ENCODE measurements at regions not wholly inside any gene's neighbourhood (a gene's known extent, or its start where the extent isn't known, plus 50 kb on each side); places are given as distances from the start of the nearest gene placed in this dataset.

GRCh38 chr13:26980099-26981031 is 191.2 kb downstream of the USP12 start:
- H3K27ac Mint-ChIP-seq, result no peak overlapping the region
- H3K9me3 Mint-ChIP-seq, result no peaks in the 10 kb centered on the region
- peaks cover 9% of the 10 kb centered on the region for H3K4me1 Mint-ChIP-seq (ENCODE audit: low read depth)
- no peak overlapping the region for H3K4me3 Mint-ChIP-seq
- no peaks in the 10 kb centered on the region for H3K36me3 Mint-ChIP-seq (ENCODE audit: low read depth)
- no peaks in the 10 kb centered on the region for H3K27me3 Mint-ChIP-seq (ENCODE audit: low read depth)

- Mint-ChIP-seq H3K4me1 (ENCODE audit: low read depth) (peaks cover 7% of the 10 kb centered on the region), H3K36me3 (ENCODE audit: low read depth) (no peaks in the 10 kb centered on the region), H3K4me3 (no peak overlapping the region), H3K27ac (no peak overlapping the region), H3K9me3 (no peaks in the 10 kb centered on the region), H3K27me3 (ENCODE audit: low read depth) (peaks cover under 1% of the 10 kb centered on the region)
These were observed 192.3 kb downstream of the USP12 start for GRCh38 chr13:26979334-26979733.

- peaks cover 6% of the 10 kb centered on the region for H3K27me3 Mint-ChIP-seq (ENCODE audit: low read depth)
- no peak overlapping the region for H3K27ac Mint-ChIP-seq
- peaks cover 4% of the 10 kb centered on the region for H3K4me1 Mint-ChIP-seq (ENCODE audit: low read depth)
- no peaks in the 10 kb centered on the region for H3K9me3 Mint-ChIP-seq
- no peaks in the 10 kb centered on the region for H3K36me3 Mint-ChIP-seq (ENCODE audit: low read depth)
- no peak overlapping the region for H3K4me3 Mint-ChIP-seq
These were observed 193.3 kb downstream of the USP12 start for GRCh38 chr13:26978081-26978860.

- Mint-ChIP-seq H3K36me3 (ENCODE audit: low read depth) (no peaks in the 10 kb centered on the region), H3K4me1 (ENCODE audit: low read depth) (peaks cover 5% of the 10 kb centered on the region), H3K4me3 (no peak overlapping the region), H3K27me3 (ENCODE audit: low read depth) (peaks cover 8% of the 10 kb centered on the region), H3K27ac (no peak overlapping the region), H3K9me3 (peaks cover 3% of the 10 kb centered on the region)
These were observed 194.1 kb downstream of the USP12 start for GRCh38 chr13:26977541-26977940.

- Mint-ChIP-seq H3K36me3 (ENCODE audit: low read depth) (no peaks in the 10 kb centered on the region), H3K4me1 (ENCODE audit: low read depth) (peaks cover 9% of the 10 kb centered on the region), H3K9me3 (peaks cover 4% of the 10 kb centered on the region), H3K27ac (no peak overlapping the region), H3K4me3 (no peak overlapping the region), H3K27me3 (ENCODE audit: low read depth) (peaks cover 8% of the 10 kb centered on the region)
These were observed 195.3 kb downstream of the USP12 start for GRCh38 chr13:26976313-26976712.

GRCh38 chr13:26973946-26974345 is 197.7 kb downstream of the USP12 start:
- no peak overlapping the region for H3K4me3 Mint-ChIP-seq
- H3K9me3 Mint-ChIP-seq, result peaks cover 4% of the 10 kb centered on the region
- H3K4me1 Mint-ChIP-seq (ENCODE audit: low read depth), result peaks cover 8% of the 10 kb centered on the region
- no peak overlapping the region for H3K27ac Mint-ChIP-seq
- no peaks in the 10 kb centered on the region for H3K36me3 Mint-ChIP-seq (ENCODE audit: low read depth)
- peaks cover 8% of the 10 kb centered on the region for H3K27me3 Mint-ChIP-seq (ENCODE audit: low read depth)

GRCh38 chr13:26973295-26973694 is 198.3 kb downstream of the USP12 start:
- H3K9me3 Mint-ChIP-seq, result peaks cover 4% of the 10 kb centered on the region
- no peaks in the 10 kb centered on the region for H3K36me3 Mint-ChIP-seq (ENCODE audit: low read depth)
- H3K4me3 Mint-ChIP-seq, result no peak overlapping the region
- H3K27ac Mint-ChIP-seq, result no peak overlapping the region
- H3K4me1 Mint-ChIP-seq (ENCODE audit: low read depth), result peaks cover 8% of the 10 kb centered on the region
- H3K27me3 Mint-ChIP-seq (ENCODE audit: low read depth), result peaks cover 8% of the 10 kb centered on the region

GRCh38 chr13:26971990-26972887 is 199.4 kb downstream of the USP12 start:
- H3K9me3 Mint-ChIP-seq, result peaks cover 4% of the 10 kb centered on the region
- peaks cover 8% of the 10 kb centered on the region for H3K27me3 Mint-ChIP-seq (ENCODE audit: low read depth)
- no peak overlapping the region for H3K4me3 Mint-ChIP-seq
- peaks cover 6% of the 10 kb centered on the region for H3K4me1 Mint-ChIP-seq (ENCODE audit: low read depth)
- no peaks in the 10 kb centered on the region for H3K36me3 Mint-ChIP-seq (ENCODE audit: low read depth)
- no peak overlapping the region for H3K27ac Mint-ChIP-seq

- no peaks in the 10 kb centered on the region for H3K36me3 Mint-ChIP-seq (ENCODE audit: low read depth)
These were observed 202.9 kb downstream of the USP12 start for GRCh38 chr13:26968431-26969341.

GRCh38 chr13:26967119-26968038 is 204.2 kb downstream of the USP12 start:
- Mint-ChIP-seq H3K36me3 (ENCODE audit: low read depth) (no peaks in the 10 kb centered on the region), H3K4me3 (no peak overlapping the region), H3K27ac (no peak overlapping the region)

More at GRCh38 chr13:26968431-26969341, 202.9 kb downstream of the USP12 start:
- Mint-ChIP-seq H3K4me3 (no peak overlapping the region), H3K27me3 (ENCODE audit: low read depth) (peaks cover 3% of the 10 kb centered on the region), H3K4me1 (ENCODE audit: low read depth) (peaks cover 6% of the 10 kb centered on the region), H3K9me3 (peaks cover 4% of the 10 kb centered on the region), H3K27ac (no peak overlapping the region)

GRCh38 chr13:26966701-26967080 is 204.9 kb downstream of the USP12 start:
- H3K4me3 Mint-ChIP-seq, result no peak overlapping the region
- no peaks in the 10 kb centered on the region for H3K9me3 Mint-ChIP-seq
- no peaks in the 10 kb centered on the region for H3K4me1 Mint-ChIP-seq (ENCODE audit: low read depth)
- H3K27ac Mint-ChIP-seq, result no peak overlapping the region
- no peaks in the 10 kb centered on the region for H3K27me3 Mint-ChIP-seq (ENCODE audit: low read depth)
- no peaks in the 10 kb centered on the region for H3K36me3 Mint-ChIP-seq (ENCODE audit: low read depth)

More at GRCh38 chr13:26967119-26968038, 204.2 kb downstream of the USP12 start:
- peaks cover 4% of the 10 kb centered on the region for H3K4me1 Mint-ChIP-seq (ENCODE audit: low read depth)
- H3K27me3 Mint-ChIP-seq (ENCODE audit: low read depth), result no peaks in the 10 kb centered on the region
- H3K9me3 Mint-ChIP-seq, result no peaks in the 10 kb centered on the region

- Mint-ChIP-seq H3K27ac (no peak overlapping the region), H3K36me3 (ENCODE audit: low read depth) (no peaks in the 10 kb centered on the region), H3K27me3 (ENCODE audit: low read depth) (no peaks in the 10 kb centered on the region), H3K4me3 (no peak overlapping the region), H3K9me3 (no peaks in the 10 kb centered on the region), H3K4me1 (ENCODE audit: low read depth) (no peaks in the 10 kb centered on the region)
These were observed 205.5 kb downstream of the USP12 start for GRCh38 chr13:26965952-26966700.
